ENCODE measurements at regions not wholly inside any gene's neighbourhood (a gene's known extent, or its start where the extent isn't known, plus 50 kb on each side); places are given as distances from the start of the nearest gene placed in this dataset.

DNA sequence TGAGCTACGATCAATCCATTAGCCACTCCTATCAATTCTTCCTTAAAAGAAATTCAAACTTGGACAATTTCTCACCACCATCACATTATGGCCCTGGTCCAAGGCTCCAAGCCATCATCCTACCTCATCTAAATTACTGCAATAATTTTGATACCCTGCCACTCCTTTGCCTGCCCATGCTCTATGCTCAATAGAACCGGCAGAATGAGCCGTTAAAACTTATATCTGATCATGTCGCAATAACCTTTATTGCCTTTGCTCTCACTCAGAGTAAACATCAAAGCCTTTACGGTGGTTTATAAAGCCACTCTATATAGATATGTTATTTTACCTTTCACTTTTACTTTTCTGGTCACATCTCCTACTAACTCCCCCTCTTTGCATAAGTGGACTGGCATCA, 2392.1 kb upstream of the RAG2 start:
- H3K9me3 ChIP-seq, result no peaks in the 10 kb centered on the region
- H3K4me1 ChIP-seq (ENCODE audit: low read depth), result no peaks in the 10 kb centered on the region
- TF ChIP-seq CTCF (IDR thresholded peaks at IDR 0.05), result no peak
- ATAC-seq, result peak; percentile 96
- H3K4me3 ChIP-seq, result no peak overlapping the region
- H3K36me3 ChIP-seq (ENCODE audit: low read depth), result no peaks in the 10 kb centered on the region
- DNase-seq, result peak in 1 of 3 donors; percentile 48
- intact Hi-C loops (cut with DNase I, micrococcal nuclease), result no loop called here

DNA sequence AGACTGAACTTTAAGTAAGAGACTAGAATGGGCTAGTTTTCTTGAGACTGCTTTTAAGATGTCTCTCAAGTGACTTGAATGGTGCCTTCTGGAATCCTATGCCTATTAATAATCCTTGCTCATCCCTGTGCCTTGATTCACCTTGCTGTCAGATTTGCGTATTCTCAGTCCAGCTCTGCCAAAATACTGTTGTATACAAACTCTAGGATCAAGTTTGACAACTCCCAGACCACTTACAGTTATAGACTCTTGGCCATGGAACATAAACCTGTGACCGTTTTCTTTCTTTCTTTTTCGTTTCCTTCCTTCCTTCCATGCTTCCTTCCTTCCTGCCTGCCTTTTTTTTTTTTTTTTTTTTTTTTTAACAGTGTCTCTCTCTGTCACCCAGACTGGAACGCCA, 2390.9 kb upstream of the RAG2 start:
- Histone ChIP-seq H3K4me1 (ENCODE audit: low read depth) (no peaks in the 10 kb centered on the region), H3K4me3 (no peak overlapping the region), H3K9me3 (no peaks in the 10 kb centered on the region), H3K36me3 (ENCODE audit: low read depth) (no peaks in the 10 kb centered on the region)
- TF ChIP-seq CTCF (IDR thresholded peaks at IDR 0.05), result no peak
- intact Hi-C loops (cut with DNase I, micrococcal nuclease), result no loop called here
- no peak for DNase-seq
- no peak for ATAC-seq

- H3K4me3 ChIP-seq, result no peak overlapping the region
- ATAC-seq (no peak), DNase-seq (no peak)
- TF ChIP-seq CTCF (IDR thresholded peaks at IDR 0.05), result no peak
- no peaks in the 10 kb centered on the region for H3K9me3 ChIP-seq
- H3K4me1 ChIP-seq (ENCODE audit: low read depth), result no peaks in the 10 kb centered on the region
- intact Hi-C loops (cut with DNase I, micrococcal nuclease), result no loop called here
- no peaks in the 10 kb centered on the region for H3K36me3 ChIP-seq (ENCODE audit: low read depth)
These were observed 2374.2 kb upstream of the RAG2 start for GRCh38 chr11:38972220-38972619.

- no peak for DNase-seq
- Histone ChIP-seq H3K4me3 (no peak overlapping the region), H3K9me3 (no peaks in the 10 kb centered on the region), H3K36me3 (ENCODE audit: low read depth) (no peaks in the 10 kb centered on the region), H3K4me1 (ENCODE audit: low read depth) (no peaks in the 10 kb centered on the region)
- intact Hi-C loops (cut with DNase I, micrococcal nuclease), result no loop called here
- ATAC-seq, result no peak
- TF ChIP-seq CTCF (IDR thresholded peaks at IDR 0.05), result no peak
These were observed 2373.1 kb upstream of the RAG2 start for GRCh38 chr11:38971141-38971540.

DNA sequence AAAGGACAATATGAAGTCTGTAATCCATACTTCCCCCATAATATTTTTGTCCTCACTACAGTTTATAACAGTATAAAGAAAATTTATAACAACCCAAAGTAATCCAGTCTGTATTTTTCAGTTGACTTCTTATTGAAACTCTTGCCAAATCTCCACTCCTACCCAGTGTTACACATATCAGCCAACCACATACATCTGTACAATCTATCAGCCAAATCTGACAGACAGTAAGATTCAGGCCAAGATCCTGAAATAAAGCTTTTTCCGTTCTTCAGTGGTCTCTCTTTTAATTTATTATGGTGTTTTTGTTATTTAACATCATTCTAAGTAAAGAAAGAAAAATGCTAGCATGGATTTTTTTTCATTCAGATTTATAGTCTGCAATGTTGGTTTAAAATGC, 2370.9 kb upstream of the RAG2 start:
- intact Hi-C loops (cut with DNase I, micrococcal nuclease), result no loop called here
- no peak for TF ChIP-seq CTCF (IDR thresholded peaks at IDR 0.05)
- Histone ChIP-seq H3K4me3 (no peak overlapping the region), H3K4me1 (ENCODE audit: low read depth) (no peaks in the 10 kb centered on the region), H3K36me3 (ENCODE audit: low read depth) (no peaks in the 10 kb centered on the region), H3K9me3 (no peaks in the 10 kb centered on the region)
- DNase-seq, result no peak
- ATAC-seq, result no peak

- no peaks in the 10 kb centered on the region for H3K36me3 ChIP-seq (ENCODE audit: low read depth)
- no peak for TF ChIP-seq CTCF (IDR thresholded peaks at IDR 0.05)
- ATAC-seq (no peak), DNase-seq (no peak)
- intact Hi-C loops (cut with DNase I, micrococcal nuclease), result no loop called here
- no peak overlapping the region for H3K4me3 ChIP-seq
- H3K9me3 ChIP-seq, result no peaks in the 10 kb centered on the region
- H3K4me1 ChIP-seq (ENCODE audit: low read depth), result no peaks in the 10 kb centered on the region
These were observed 2354.7 kb upstream of the RAG2 start for GRCh38 chr11:38952698-38953097.

Data from mucosa of descending colon (tissue), 3 donors.